Endothelial cell of umbilical vein (primary cell): ENCODE measurements at regions not wholly inside any gene's neighbourhood (a gene's known extent, or its start where the extent isn't known, plus 50 kb on each side); places are given as distances from the start of the nearest gene placed in this dataset.

ENCODE experiments used
- CTCF ChIP-seq, 2 donors: IDR thresholded peaks; 1 replicate in 1 of 2; 2 replicates in 1 of 2; pipeline ENCODE4 v1.5.1; 2011; ENCODE audit warnings: low read length in 2 of 2, mild to moderate bottlenecking in 2 of 2, moderate library complexity in 2 of 2, control low read depth in 1 of 2, inconsistent platforms in 1 of 2, low read depth in 1 of 2; ENCODE audit not compliant: insufficient read depth in 1 of 2; ENCODE audit errors: extremely low read depth in 1 of 2
- JUN ChIP-seq: IDR thresholded peaks from 2 replicates; pipeline ENCODE4 v1.6.1; 2011; ENCODE audit warnings: borderline replicate concordance, low read depth; ENCODE audit not compliant: insufficient read length, insufficient read depth
- POLR2A ChIP-seq: IDR thresholded peaks from 2 replicates; pipeline ENCODE4 v1.6.1; 2012; ENCODE audit warnings: low read depth, mild to moderate bottlenecking, control low read depth, low read length

- TF ChIP-seq CTCF (IDR thresholded peaks at IDR 0.05; ENCODE audit: extremely low read depth in 1 of 2, insufficient read depth in 1 of 2, low read depth in 1 of 2, low read length in 2 of 2) (no peak), POLR2A (no peak), JUN (no peak)
Observed at GRCh38 chr1:102241431-102242338, 245.0 kb upstream of the OLFM3 start.
